ENCODE measurements at regions not wholly inside any gene's neighbourhood (a gene's known extent, or its start where the extent isn't known, plus 50 kb on each side); places are given as distances from the start of the nearest gene placed in this dataset.

DNA sequence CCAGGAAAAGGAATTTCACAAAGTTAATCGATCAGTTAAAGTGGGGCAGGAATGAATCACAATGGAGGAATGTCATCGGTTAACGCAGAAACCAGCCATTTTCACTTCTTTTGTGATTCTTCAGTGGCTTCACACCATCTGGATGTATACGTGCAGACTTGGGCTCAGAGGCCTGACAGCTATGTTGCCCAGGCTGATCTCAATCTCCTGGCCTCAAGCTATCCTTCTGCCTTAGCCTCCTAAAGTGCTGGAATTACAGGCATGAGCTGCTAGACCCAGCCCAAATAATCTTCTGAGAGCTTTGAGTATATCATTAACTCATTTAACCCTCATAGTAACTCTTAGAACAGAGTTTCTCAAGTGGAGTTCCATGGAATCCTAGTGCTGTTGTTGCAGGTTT lies 126.5 kb upstream of the VANGL1 start:
- TF ChIP-seq, protein P1, sequence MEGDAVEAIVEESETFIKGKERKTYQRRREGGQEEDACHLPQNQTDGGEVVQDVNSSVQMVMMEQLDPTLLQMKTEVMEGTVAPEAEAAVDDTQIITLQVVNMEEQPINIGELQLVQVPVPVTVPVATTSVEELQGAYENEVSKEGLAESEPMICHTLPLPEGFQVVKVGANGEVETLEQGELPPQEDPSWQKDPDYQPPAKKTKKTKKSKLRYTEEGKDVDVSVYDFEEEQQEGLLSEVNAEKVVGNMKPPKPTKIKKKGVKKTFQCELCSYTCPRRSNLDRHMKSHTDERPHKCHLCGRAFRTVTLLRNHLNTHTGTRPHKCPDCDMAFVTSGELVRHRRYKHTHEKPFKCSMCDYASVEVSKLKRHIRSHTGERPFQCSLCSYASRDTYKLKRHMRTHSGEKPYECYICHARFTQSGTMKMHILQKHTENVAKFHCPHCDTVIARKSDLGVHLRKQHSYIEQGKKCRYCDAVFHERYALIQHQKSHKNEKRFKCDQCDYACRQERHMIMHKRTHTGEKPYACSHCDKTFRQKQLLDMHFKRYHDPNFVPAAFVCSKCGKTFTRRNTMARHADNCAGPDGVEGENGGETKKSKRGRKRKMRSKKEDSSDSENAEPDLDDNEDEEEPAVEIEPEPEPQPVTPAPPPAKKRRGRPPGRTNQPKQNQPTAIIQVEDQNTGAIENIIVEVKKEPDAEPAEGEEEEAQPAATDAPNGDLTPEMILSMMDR (IDR thresholded peaks at IDR 0.05; ENCODE audit: low read length): no peak
- TF ChIP-seq EZH2 (IDR thresholded peaks at IDR 0.05; ENCODE audit: borderline replicate concordance, low read length): no peak

All from OCI-LY1 (cell line).